Endothelial cell of umbilical vein (primary cell): ENCODE measurements at regions not wholly inside any gene's neighbourhood (a gene's known extent, or its start where the extent isn't known, plus 50 kb on each side); places are given as distances from the start of the nearest gene placed in this dataset.

ENCODE experiments used
- CTCF ChIP-seq, 2 donors: IDR thresholded peaks; 1 replicate in 1 of 2; 2 replicates in 1 of 2; pipeline ENCODE4 v1.5.1; 2011; ENCODE audit warnings: low read length in 2 of 2, mild to moderate bottlenecking in 2 of 2, moderate library complexity in 2 of 2, control low read depth in 1 of 2, inconsistent platforms in 1 of 2, low read depth in 1 of 2; ENCODE audit not compliant: insufficient read depth in 1 of 2; ENCODE audit errors: extremely low read depth in 1 of 2
- POLR2A ChIP-seq: IDR thresholded peaks from 2 replicates; pipeline ENCODE4 v1.6.1; 2012; ENCODE audit warnings: low read depth, mild to moderate bottlenecking, control low read depth, low read length

GRCh38 chr4:188197566-188197965, 58.3 kb downstream of the TRIML1 start:
- no peak for TF ChIP-seq CTCF (IDR thresholded peaks at IDR 0.05; ENCODE audit: extremely low read depth in 1 of 2, insufficient read depth in 1 of 2, low read depth in 1 of 2, low read length in 2 of 2)
- TF ChIP-seq POLR2A: no peak
